Sigmoid colon (tissue), 4 donors: ENCODE measurements at regions not wholly inside any gene's neighbourhood (a gene's known extent, or its start where the extent isn't known, plus 50 kb on each side); places are given as distances from the start of the nearest gene placed in this dataset.

Source experiments
- CTCF ChIP-seq, 4 experiments: fragments of 450-650 bp in 3 of 4; fragments of 200-600 bp in 1 of 4; IDR thresholded peaks; one replicate each; pipeline ENCODE4 v1.5.1; 2016 to 2019; ENCODE audit warnings: antibody characterized with exemption in 4 of 4, mild to moderate bottlenecking in 3 of 4, moderate library complexity in 2 of 4
- POLR2AphosphoS5 ChIP-seq, 4 donors: sonication (generic); formaldehyde crosslinking; IDR thresholded peaks; one replicate each; pipeline ENCODE4 v1.6.1; 2017; ENCODE audit warnings: antibody characterized with exemption in 4 of 4

GRCh38 chr16:73713778-73714495, 582.7 kb upstream of the PSMD7 start:
- TF ChIP-seq CTCF (IDR thresholded peaks at IDR 0.05), result peak in 2 of 4 experiments; percentile 15 to 33
- no peak for TF ChIP-seq POLR2AphosphoS5 (IDR thresholded peaks at IDR 0.05)
